HG03378 (cell line): ENCODE measurements at regions not wholly inside any gene's neighbourhood (a gene's known extent, or its start where the extent isn't known, plus 50 kb on each side); places are given as distances from the start of the nearest gene placed in this dataset.

Experiments used
- ATAC-seq: cut with Tn5 transposase; IDR thresholded peaks from one replicate; pipeline ENCODE4 v1.9.1; 2021; ENCODE audit warnings: mild to moderate bottlenecking, moderate library complexity; ENCODE audit not compliant: unreplicated experiment

GRCh38 chr6:48057601-48058000, 53.4 kb downstream of the PTCHD4 start:
- no peak for ATAC-seq

- no peak for ATAC-seq
These were observed 62.4 kb downstream of the PTCHD4 start for GRCh38 chr6:48048451-48049146.

GRCh38 chr6:48041894-48042293, 69.1 kb downstream of the PTCHD4 start:
- ATAC-seq = no peak

GRCh38 chr6:48037946-48038345, 73.1 kb downstream of the PTCHD4 start:
- ATAC-seq = no peak

- no peak for ATAC-seq
These were observed 74.7 kb downstream of the PTCHD4 start for GRCh38 chr6:48036316-48036715.

- no peak for ATAC-seq
These were observed 78.8 kb downstream of the PTCHD4 start for GRCh38 chr6:48032151-48032550.

GRCh38 chr6:48031711-48032110, 79.3 kb downstream of the PTCHD4 start:
- no peak for ATAC-seq

- ATAC-seq = peak; percentile 83
These were observed 83.1 kb downstream of the PTCHD4 start for GRCh38 chr6:48027704-48028435.

- ATAC-seq = no peak
These were observed 86.0 kb downstream of the PTCHD4 start for GRCh38 chr6:48024956-48025355.

GRCh38 chr6:48021904-48022303, 89.1 kb downstream of the PTCHD4 start:
- no peak for ATAC-seq

GRCh38 chr6:48016020-48016755, 94.8 kb downstream of the PTCHD4 start:
- ATAC-seq = no peak

- ATAC-seq = no peak
These were observed 118.2 kb downstream of the PTCHD4 start for GRCh38 chr6:47992809-47993208.

GRCh38 chr6:47983491-47983890, 127.5 kb downstream of the PTCHD4 start:
- no peak for ATAC-seq

- no peak for ATAC-seq
These were observed 133.7 kb downstream of the PTCHD4 start for GRCh38 chr6:47977314-47977713.

GRCh38 chr6:47974106-47974505, 136.9 kb downstream of the PTCHD4 start:
- ATAC-seq = no peak

- no peak for ATAC-seq
These were observed 140.2 kb downstream of the PTCHD4 start for GRCh38 chr6:47970826-47971225.

GRCh38 chr6:47967843-47968242, 143.2 kb downstream of the PTCHD4 start:
- peak; percentile 72 for ATAC-seq

- ATAC-seq = no peak
These were observed 146.0 kb downstream of the PTCHD4 start for GRCh38 chr6:47964969-47965368.

- ATAC-seq = no peak
These were observed 158.4 kb downstream of the PTCHD4 start for GRCh38 chr6:47952640-47953039.

GRCh38 chr6:47944846-47945245, 163.0 kb downstream of the OPN5 start:
- no peak for ATAC-seq

GRCh38 chr6:47938405-47938804, 156.6 kb downstream of the OPN5 start:
- ATAC-seq = no peak

- no peak for ATAC-seq
These were observed 155.0 kb downstream of the OPN5 start for GRCh38 chr6:47936820-47937219.
